ENCODE measurements at regions not wholly inside any gene's neighbourhood (a gene's known extent, or its start where the extent isn't known, plus 50 kb on each side); places are given as distances from the start of the nearest gene placed in this dataset.
A peak's percentile ranks its signal among the peaks of the same experiment; 100 is the strongest.
"Not testable (repeated sequence)": the region's sequence is repeated elsewhere in the genome, so short reads cannot be mapped to it uniquely, and the experiment has no call there.

DNA sequence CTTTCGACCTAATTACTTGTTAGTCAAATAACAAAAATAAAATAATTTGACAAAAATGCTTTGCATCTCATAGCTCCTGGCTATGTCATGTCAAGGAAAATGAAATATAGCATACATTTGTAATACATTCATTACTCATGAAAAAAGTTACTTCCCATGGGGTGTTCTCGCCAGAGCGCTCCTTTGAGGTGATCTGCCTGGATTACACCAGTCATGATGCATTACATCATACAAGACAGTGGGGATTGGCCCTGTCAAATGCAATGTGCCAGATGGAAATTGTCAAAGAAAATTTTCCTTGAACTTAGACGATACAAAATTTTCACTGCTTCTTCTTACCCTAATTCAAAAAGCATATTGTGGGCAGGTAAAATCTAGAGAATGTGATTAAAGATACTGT, 215.6 kb upstream of the B3GALT2 start:
- Histone ChIP-seq H3K9me3 (ENCODE audit: low read depth, low read length) (no peaks in the 10 kb centered on the region), H3K27me3 (ENCODE audit: insufficient read depth, low read length) (no peaks in the 10 kb centered on the region), H3K4me3 (ENCODE audit: low read length) (no peak overlapping the region), H3K4me1 (ENCODE audit: insufficient read depth, low read length) (no peaks in the 10 kb centered on the region)

DNA sequence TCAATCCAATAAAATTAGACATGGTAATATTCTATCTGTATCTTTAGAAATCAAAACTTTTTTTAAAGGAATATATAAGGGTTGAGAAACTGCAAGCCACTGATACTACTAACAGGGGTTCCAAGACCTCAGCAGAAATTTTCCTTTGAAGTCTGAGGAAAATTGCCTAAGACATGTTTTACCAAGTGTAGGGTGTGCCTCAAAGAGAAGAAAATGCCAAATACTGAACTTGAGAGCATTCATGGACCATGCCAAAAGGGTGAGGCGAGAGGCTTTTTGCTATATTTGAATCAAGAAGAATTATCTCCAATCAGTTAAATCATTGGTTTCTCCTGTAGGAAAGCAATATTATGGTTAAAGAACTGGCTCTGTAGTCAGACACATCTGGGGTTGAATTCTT, 207.9 kb upstream of the B3GALT2 start:
- H3K9me3 ChIP-seq (ENCODE audit: low read depth, low read length): no peaks in the 10 kb centered on the region
- no peak overlapping the region for H3K4me3 ChIP-seq (ENCODE audit: low read length)

DNA sequence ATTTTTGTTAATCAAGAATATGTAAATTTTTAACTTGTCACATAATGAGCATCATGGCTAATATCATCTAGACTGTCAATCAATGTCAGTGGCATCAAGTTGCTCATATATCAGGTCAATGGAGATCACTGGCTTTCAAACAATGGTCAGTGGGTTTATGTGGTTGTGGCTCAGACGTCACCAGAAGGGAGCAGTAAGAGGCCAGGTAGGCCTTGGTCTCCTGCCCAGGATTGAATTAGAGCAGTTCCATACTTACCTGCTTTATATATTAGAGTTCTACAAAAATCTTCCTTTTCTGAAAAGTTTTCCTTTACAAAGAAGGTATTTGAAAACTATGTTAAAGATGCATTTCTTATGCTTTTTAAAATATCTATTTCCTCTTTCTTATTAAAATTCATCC, 206.3 kb upstream of the B3GALT2 start:
- no peaks in the 10 kb centered on the region for H3K4me1 ChIP-seq (ENCODE audit: insufficient read depth, low read length)
- no peaks in the 10 kb centered on the region for H3K9me3 ChIP-seq (ENCODE audit: low read depth, low read length)
- no peaks in the 10 kb centered on the region for H3K27me3 ChIP-seq (ENCODE audit: insufficient read depth, low read length)
- no peak overlapping the region for H3K4me3 ChIP-seq (ENCODE audit: low read length)

More for the DNA sequence above, 207.9 kb upstream of the B3GALT2 start:
- no peaks in the 10 kb centered on the region for H3K4me1 ChIP-seq (ENCODE audit: insufficient read depth, low read length)
- no peaks in the 10 kb centered on the region for H3K27me3 ChIP-seq (ENCODE audit: insufficient read depth, low read length)

DNA sequence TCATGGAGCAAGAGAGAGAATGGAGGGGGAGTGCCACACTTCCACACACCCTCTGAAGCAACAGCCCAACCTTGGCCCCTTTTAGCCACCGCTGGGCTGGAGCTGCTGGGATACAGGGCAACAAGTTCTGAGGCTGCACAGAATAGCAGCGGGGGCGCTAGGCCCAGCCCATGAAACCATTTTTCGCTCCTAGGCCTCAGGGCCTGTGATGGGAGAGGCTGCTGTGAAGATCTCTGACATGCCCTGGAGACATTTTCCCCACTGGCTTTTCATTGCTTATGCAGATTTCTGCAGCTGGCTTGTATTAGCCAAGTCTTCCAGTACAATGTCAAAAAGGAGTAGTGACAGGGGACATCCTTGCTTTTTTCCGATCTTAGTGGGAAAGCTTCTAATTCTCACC, 202.3 kb upstream of the B3GALT2 start:
- Histone ChIP-seq H3K4me1 (ENCODE audit: insufficient read depth, low read length) (no peaks in the 10 kb centered on the region), H3K4me3 (ENCODE audit: low read length) (no peak overlapping the region), H3K9me3 (ENCODE audit: low read depth, low read length) (no peaks in the 10 kb centered on the region), H3K27me3 (ENCODE audit: insufficient read depth, low read length) (no peaks in the 10 kb centered on the region)

DNA sequence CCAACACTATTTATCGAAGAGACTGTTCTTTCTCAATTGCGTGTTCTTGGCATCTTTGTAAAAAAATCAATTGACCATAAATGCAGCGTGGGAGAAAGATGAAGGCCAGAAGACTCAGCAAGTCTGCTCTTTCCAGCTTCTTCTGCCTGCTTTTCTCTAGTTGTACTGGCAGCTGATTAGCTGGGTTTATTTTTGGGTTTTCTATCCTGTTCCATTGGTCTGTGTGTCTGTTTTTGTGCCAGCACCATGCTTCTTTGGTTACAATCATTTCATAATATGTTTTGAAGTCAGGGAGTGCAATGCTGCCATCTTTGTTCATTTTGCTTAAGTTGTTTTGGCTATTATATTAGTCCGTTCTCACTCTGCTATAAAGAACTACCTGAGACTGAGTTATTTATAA, 201.8 kb upstream of the B3GALT2 start:
- H3K9me3 ChIP-seq (ENCODE audit: low read depth, low read length): no peaks in the 10 kb centered on the region
- no peaks in the 10 kb centered on the region for H3K27me3 ChIP-seq (ENCODE audit: insufficient read depth, low read length)
- H3K4me3 ChIP-seq (ENCODE audit: low read length): no peak overlapping the region
- H3K4me1 ChIP-seq (ENCODE audit: insufficient read depth, low read length): no peaks in the 10 kb centered on the region

DNA sequence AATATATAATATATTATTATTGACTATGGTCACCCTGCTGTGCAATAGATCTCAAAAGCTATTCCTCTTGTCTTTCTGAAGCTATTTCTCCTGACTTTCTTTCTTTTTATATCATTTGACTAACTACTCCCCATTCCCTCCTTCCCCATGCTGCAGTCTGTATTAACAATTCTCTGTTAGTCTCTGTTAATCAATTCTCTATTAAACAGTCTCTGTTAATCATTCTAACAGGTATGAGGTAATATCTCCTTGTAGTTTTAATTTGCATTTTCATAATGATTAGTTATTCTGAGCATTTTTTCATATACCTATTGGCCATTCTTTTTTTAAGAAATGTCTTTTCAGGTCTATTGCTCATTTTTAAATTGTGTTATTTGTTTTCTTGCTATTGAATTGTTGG, 201.0 kb upstream of the B3GALT2 start:
- Histone ChIP-seq H3K27me3 (ENCODE audit: insufficient read depth, low read length) (no peaks in the 10 kb centered on the region), H3K4me1 (ENCODE audit: insufficient read depth, low read length) (no peaks in the 10 kb centered on the region), H3K4me3 (ENCODE audit: low read length) (no peak overlapping the region), H3K9me3 (ENCODE audit: low read depth, low read length) (no peaks in the 10 kb centered on the region)

DNA sequence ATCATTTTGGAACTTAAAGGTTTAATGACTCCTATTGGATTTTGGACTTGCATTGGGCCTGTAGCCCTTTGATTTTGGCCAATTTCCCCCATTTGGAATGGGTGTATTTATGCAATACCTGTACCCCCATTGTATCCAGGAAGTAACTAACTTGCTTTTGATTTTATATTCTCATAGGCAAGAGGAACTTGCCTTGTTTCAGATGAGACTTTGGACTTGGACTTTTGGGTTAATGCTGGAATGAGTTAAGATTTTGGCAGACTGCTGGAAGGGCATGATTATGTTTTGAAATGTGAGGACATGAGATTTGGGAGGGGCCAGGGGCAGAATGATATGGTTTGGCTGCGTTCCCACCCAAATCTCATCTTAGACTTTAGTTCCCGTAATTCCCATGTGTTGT, 192.0 kb upstream of the B3GALT2 start:
- H3K4me3 ChIP-seq (ENCODE audit: low read length); H3K4me1 ChIP-seq (ENCODE audit: insufficient read depth, low read length); H3K9me3 ChIP-seq (ENCODE audit: low read depth, low read length); H3K27me3 ChIP-seq (ENCODE audit: insufficient read depth, low read length): not testable (repeated sequence)

DNA sequence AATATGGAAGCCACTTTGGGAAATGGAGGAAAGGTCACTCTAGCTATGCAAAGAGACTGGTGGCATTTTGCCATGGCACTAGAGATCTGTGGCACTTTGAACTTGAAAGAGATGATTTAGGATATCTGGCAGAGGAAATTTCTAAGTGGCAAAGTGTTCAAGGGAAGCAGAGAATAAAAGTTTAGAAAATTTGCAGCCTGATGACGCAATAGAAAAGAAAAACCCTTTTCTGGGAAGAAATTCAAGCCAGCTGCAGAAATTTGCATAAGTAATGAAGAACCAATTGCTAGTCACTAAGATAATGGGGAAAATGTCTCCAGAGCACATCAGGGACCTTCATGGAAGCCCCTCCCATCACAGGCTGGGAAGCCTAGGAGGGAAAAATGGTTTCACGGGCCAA, 191.1 kb upstream of the B3GALT2 start:
- Histone ChIP-seq H3K4me1 (ENCODE audit: insufficient read depth, low read length) (no peaks in the 10 kb centered on the region), H3K4me3 (ENCODE audit: low read length) (no peak overlapping the region), H3K27me3 (ENCODE audit: insufficient read depth, low read length) (no peaks in the 10 kb centered on the region), H3K9me3 (ENCODE audit: low read depth, low read length) (no peaks in the 10 kb centered on the region)

DNA sequence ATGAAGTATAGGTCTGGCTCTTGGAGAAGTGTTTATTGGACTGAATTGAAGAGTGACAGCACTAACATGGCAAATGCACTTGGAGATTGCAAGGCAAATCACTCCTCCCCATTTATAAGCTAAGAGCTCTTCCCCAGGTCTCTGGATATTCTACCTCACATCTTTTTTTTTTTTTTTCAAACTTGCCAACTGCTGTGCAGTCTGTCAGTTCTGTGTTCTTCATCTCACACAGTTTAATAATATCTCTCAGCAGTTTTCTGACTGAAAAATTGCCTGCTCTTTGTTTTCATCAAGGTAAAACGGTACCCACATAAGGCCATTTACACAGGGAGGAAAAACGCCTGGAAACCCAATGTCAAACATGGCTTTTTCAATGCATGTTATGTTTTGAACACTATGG, 186.1 kb upstream of the B3GALT2 start:
- H3K27me3 ChIP-seq (ENCODE audit: insufficient read depth, low read length): no peaks in the 10 kb centered on the region
- H3K4me1 ChIP-seq (ENCODE audit: insufficient read depth, low read length): no peaks in the 10 kb centered on the region
- H3K4me3 ChIP-seq (ENCODE audit: low read length): no peak overlapping the region
- no peaks in the 10 kb centered on the region for H3K9me3 ChIP-seq (ENCODE audit: low read depth, low read length)

DNA sequence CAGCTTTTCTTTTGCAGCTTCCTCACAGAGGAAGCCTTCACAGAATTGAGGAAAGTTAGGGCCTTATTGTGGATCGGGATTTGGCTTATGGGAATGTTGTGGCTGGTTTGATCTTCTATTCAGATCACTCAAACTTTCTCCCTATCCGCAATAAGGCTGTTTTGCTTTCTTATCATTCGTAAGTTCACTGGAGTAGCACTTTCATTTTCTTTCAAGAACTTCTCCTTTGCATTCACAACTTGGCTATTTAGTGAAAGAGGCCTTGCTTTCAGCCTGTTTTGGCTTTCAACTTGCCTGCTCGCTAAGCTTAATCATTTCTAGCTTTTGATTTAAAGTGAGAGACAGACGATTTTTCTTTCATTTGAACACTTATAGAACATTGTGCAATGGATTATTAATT, 181.9 kb upstream of the B3GALT2 start:
- Histone ChIP-seq H3K4me1 (ENCODE audit: insufficient read depth, low read length) (no peaks in the 10 kb centered on the region), H3K9me3 (ENCODE audit: low read depth, low read length) (no peaks in the 10 kb centered on the region), H3K4me3 (ENCODE audit: low read length) (peak overlapping the region; percentile 16), H3K27me3 (ENCODE audit: insufficient read depth, low read length) (no peaks in the 10 kb centered on the region)

DNA sequence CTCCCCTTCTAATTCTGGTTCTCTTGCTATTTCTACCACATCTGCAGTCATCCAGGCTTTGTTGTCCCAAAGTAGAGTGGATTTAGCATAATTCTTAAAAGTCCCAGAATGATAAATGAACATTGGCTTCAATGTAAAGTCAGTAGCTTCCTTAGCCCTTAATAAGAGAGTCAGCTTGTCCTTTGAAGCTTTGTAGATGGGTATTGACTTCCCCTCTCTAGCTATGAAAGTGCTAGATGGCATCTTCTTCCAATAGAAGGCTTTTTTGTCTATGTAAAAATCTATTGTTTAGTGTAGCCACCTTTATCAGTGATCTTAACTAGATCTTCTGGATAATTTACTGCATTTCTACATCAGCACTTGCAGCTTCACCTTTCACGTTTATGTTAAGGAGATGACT, 181.4 kb upstream of the B3GALT2 start:
- Histone ChIP-seq H3K4me3 (ENCODE audit: low read length) (peak overlapping the region; percentile 16), H3K9me3 (ENCODE audit: low read depth, low read length) (no peaks in the 10 kb centered on the region), H3K27me3 (ENCODE audit: insufficient read depth, low read length) (no peaks in the 10 kb centered on the region), H3K4me1 (ENCODE audit: insufficient read depth, low read length) (no peaks in the 10 kb centered on the region)

DNA sequence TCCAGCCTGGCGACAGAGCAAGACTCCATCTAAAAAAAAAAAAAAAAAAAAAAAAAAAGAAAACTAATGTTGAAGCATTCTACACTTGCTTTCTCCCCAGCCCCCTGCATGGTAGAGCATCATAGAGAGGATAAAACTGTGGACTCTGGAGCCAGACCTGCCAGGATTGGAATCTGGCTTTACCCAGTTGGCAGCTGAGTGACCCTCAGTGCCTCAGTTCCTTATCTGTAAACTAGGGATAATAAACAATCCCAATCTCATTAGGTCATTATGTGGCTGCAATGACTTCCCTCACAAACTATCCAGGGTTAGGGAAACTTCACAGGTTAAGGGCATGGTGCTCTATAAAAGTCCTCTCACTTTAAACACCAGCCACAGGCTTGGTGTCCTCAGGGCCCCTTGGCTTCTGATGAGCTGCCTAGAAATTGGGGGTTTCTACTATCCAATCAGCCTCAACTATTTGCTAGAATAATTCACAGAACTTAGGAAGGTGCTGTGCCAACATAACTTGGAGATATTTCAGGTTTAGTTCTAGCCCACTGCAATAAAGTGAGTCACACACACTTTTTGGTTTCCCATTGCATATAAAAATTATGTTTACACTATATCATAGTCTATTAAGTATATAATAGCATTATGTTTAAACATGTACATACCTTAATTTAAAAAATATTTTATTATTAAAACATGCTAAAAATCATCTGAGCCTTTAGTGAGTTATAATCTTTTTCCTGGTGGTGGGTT, 180.5 kb upstream of the B3GALT2 start:
- H3K4me3 ChIP-seq (ENCODE audit: low read length): no peak overlapping the region
- H3K27me3 ChIP-seq (ENCODE audit: insufficient read depth, low read length): no peaks in the 10 kb centered on the region
- no peaks in the 10 kb centered on the region for H3K4me1 ChIP-seq (ENCODE audit: insufficient read depth, low read length)
- H3K9me3 ChIP-seq (ENCODE audit: low read depth, low read length): no peaks in the 10 kb centered on the region

DNA sequence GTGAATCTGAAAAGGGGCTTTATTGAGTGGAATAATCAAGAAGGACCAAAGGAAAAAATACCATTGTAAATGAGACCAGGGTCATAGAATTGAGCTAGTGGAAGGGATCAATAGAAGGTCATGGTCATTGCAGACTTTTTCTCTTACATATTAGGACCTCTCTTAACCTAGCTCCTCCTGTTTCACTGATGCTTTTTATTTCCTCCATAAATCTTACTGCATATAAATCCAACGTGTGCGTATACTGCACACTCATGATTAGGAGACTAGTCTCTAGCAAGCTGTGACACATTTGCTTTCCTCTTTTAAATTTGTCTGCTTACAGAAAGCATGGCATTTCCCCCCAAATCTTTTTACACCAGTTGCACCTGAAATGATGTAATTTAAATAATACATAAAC, 179.6 kb upstream of the B3GALT2 start:
- Histone ChIP-seq H3K9me3 (ENCODE audit: low read depth, low read length) (no peaks in the 10 kb centered on the region), H3K27me3 (ENCODE audit: insufficient read depth, low read length) (no peaks in the 10 kb centered on the region), H3K4me3 (ENCODE audit: low read length) (no peak overlapping the region), H3K4me1 (ENCODE audit: insufficient read depth, low read length) (no peaks in the 10 kb centered on the region)

DNA sequence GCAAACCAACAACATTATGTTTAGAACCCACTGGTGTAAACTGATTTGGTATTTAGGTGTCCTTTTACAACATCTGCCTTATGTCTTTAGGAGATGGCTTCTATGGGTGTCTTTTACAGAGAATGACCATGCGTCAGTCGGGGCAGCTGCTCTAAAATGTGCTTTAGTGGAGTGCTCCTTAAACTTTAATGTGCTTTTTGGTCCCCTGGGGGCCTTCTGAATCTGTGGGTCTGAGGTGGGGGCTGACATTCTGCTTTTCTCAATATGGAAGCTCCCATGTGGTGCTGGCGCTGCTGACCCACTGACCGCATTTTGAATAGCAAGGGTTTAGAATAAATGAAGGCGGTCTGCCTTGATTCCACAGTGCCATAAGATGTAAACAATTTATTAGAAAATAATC, 173.2 kb upstream of the B3GALT2 start:
- Histone ChIP-seq H3K4me1 (ENCODE audit: insufficient read depth, low read length) (peaks cover 5% of the 10 kb centered on the region), H3K4me3 (ENCODE audit: low read length) (no peak overlapping the region), H3K27me3 (ENCODE audit: insufficient read depth, low read length) (no peaks in the 10 kb centered on the region), H3K9me3 (ENCODE audit: low read depth, low read length) (no peaks in the 10 kb centered on the region)

DNA sequence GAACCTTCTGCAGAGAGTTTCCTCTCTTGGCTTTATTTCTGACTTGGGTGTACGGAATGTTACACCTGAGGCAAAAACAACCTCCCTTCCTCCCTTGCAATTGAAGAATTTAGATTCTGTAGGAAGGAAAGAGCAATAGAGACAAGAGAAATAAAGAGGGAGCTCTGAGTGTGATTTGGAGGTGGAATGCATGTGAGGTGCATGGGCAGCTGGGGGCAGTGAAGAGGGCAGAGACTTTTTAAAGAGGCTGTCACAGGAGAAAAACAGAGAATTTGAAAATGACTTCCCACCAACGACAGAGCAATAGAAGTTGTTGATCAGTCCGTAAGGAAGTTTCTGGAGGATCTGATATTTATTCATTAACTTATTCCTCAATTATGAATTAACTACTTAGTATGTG, 172.0 kb upstream of the B3GALT2 start:
- peaks cover 5% of the 10 kb centered on the region for H3K4me1 ChIP-seq (ENCODE audit: insufficient read depth, low read length)
- H3K9me3 ChIP-seq (ENCODE audit: low read depth, low read length): no peaks in the 10 kb centered on the region
- no peak overlapping the region for H3K4me3 ChIP-seq (ENCODE audit: low read length)
- H3K27me3 ChIP-seq (ENCODE audit: insufficient read depth, low read length): no peaks in the 10 kb centered on the region

DNA sequence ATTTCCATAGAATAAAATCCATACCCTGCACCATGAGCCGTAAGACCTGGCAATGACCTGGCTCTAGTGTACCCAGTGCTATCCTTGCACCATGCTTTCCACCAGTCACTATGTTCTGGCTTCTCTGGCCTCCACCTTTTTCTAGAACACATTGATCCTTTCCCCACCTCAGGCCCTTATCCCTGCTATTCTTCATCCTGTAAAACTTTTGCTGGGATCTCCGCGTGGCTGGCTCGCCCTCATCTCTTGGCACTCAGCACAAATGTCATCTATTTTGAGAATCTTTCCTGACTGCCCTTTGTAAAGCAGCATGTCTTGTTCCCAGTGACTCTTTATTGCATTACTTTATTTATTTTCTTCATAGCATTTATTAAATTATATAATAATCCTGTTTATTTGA, 169.8 kb upstream of the B3GALT2 start:
- no peaks in the 10 kb centered on the region for H3K9me3 ChIP-seq (ENCODE audit: low read depth, low read length)
- no peak overlapping the region for H3K4me3 ChIP-seq (ENCODE audit: low read length)
- peaks cover 5% of the 10 kb centered on the region for H3K4me1 ChIP-seq (ENCODE audit: insufficient read depth, low read length)
- H3K27me3 ChIP-seq (ENCODE audit: insufficient read depth, low read length): no peaks in the 10 kb centered on the region

All from mononuclear cell (primary cell).